K562 (cell line): ENCODE measurements at regions not wholly inside any gene's neighbourhood (a gene's known extent, or its start where the extent isn't known, plus 50 kb on each side); places are given as distances from the start of the nearest gene placed in this dataset.

Source experiments
- BHLHE40 ChIP-seq: IDR thresholded peaks from 2 replicates; pipeline ENCODE4 v1.6.1; 2011; ENCODE audit warnings: low read length, improper control_type of control experiment
- CTBP1 ChIP-seq: fragments of 450-650 bp; IDR thresholded peaks from 2 replicates; pipeline ENCODE4 v1.6.1; 2016; ENCODE audit warnings: borderline replicate concordance
- DNMT1 ChIP-seq: fragments of 450-650 bp; IDR thresholded peaks from 2 replicates; pipeline ENCODE4 v1.6.1; 2016; ENCODE audit warnings: antibody characterized with exemption, mild to moderate bottlenecking
- HMG20A ChIP-seq: fragments of 450-650 bp; formaldehyde crosslinking; conservative IDR thresholded peaks from 2 replicates; pipeline ENCODE4 v1.4.0; 2020; ENCODE audit warnings: mild to moderate bottlenecking, mixed read lengths
- HMG20B ChIP-seq: fragments of 250-450 bp; sonication (Bioruptor Pico); IDR thresholded peaks from 2 replicates; pipeline ENCODE4 v1.5.0; 2021; ENCODE audit warnings: mild to moderate bottlenecking
- POLR2AphosphoS5 ChIP-seq: IDR thresholded peaks from 2 replicates; pipeline ENCODE4 v1.6.1; 2011; ENCODE audit warnings: mild to moderate bottlenecking, low read depth, low read length, moderate library complexity; ENCODE audit not compliant: control insufficient read depth, insufficient read depth
- RB1 ChIP-seq: fragments of 450-650 bp; IDR thresholded peaks from 2 replicates; pipeline ENCODE4 v1.6.1; 2017; ENCODE audit warnings: low read depth, mild to moderate bottlenecking
- TAL1 ChIP-seq: fragments of 450-650 bp; IDR thresholded peaks from 2 replicates; pipeline ENCODE4 v1.6.1; 2016; ENCODE audit warnings: mild to moderate bottlenecking
- ZFX ChIP-seq: sonication (generic); formaldehyde crosslinking; IDR thresholded peaks from 2 replicates; pipeline ENCODE4 v1.8.0; 2022; ENCODE audit warnings: mild to moderate bottlenecking, missing genetic modification reagents, moderate library complexity
- TF ChIP-seq, protein P1 (sequence below): fragments of 250-450 bp; sonication (Bioruptor Pico); IDR thresholded peaks from 2 replicates; pipeline ENCODE4 v1.6.1; 2021; ENCODE audit warnings: mild to moderate bottlenecking
- TF ChIP-seq, protein P2 (sequence below): fragments of 450-650 bp; IDR thresholded peaks from 2 replicates; pipeline ENCODE4 v1.7.0; 2016; ENCODE audit warnings: borderline replicate concordance
- TF ChIP-seq, protein P3 (sequence below), 3 experiments: IDR thresholded peaks in 2 of 3; conservative IDR thresholded peaks in 1 of 3; 2 replicates each; pipeline ENCODE4 v1.5.1; 2011 to 2012; ENCODE audit warnings: low read length in 3 of 3, mild to moderate bottlenecking in 3 of 3, control low read depth in 2 of 3, improper control_type of control experiment in 1 of 3, inconsistent platforms in 1 of 3, low read depth in 1 of 3, mixed read lengths in 1 of 3, moderate library complexity in 1 of 3; ENCODE audit not compliant: insufficient read depth in 2 of 3
- TF ChIP-seq, protein P4 (sequence below): sonication (generic); formaldehyde crosslinking; IDR thresholded peaks from 2 replicates; pipeline ENCODE4 v1.8.1; 2023; ENCODE audit warnings: mild to moderate bottlenecking, missing genetic modification reagents

DNA sequence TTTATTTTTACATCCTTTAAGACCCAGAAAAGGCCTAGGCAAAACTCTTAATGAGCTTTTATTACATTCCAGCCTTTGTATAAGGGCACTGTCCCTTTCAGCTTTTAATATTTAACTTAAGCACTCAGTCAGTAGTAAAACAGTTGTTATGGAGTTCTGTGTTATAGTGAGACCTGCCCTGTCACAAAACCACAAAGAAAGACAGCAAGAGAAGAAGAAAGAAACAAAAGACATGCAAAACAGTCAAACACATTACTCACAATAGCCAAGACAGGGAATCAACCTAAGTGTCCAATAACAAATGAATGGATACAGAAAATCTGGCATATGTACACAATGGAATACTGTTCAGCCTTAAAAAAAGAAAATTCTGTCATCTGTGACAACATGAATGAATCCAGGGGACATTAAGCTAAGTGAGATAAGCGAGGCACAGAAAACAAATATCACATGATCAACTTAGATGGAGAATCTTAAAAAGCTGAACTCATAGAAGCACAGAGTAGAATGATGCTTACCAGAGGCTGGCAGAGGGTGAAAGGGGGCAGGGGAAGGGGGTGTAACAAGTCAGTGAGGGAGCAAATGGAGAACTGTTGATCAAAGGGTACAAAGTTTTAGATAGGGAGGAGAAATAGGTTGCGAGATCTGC is 63.8 kb upstream of the CCNG1 start:
- TF ChIP-seq, protein P1, sequence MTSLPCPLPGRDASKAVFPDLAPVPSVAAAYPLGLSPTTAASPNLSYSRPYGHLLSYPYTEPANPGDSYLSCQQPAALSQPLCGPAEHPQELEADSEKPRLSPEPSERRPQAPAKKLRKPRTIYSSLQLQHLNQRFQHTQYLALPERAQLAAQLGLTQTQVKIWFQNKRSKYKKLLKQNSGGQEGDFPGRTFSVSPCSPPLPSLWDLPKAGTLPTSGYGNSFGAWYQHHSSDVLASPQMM (CRISPR knock-in tag) = no peak
- TF ChIP-seq, protein P2, sequence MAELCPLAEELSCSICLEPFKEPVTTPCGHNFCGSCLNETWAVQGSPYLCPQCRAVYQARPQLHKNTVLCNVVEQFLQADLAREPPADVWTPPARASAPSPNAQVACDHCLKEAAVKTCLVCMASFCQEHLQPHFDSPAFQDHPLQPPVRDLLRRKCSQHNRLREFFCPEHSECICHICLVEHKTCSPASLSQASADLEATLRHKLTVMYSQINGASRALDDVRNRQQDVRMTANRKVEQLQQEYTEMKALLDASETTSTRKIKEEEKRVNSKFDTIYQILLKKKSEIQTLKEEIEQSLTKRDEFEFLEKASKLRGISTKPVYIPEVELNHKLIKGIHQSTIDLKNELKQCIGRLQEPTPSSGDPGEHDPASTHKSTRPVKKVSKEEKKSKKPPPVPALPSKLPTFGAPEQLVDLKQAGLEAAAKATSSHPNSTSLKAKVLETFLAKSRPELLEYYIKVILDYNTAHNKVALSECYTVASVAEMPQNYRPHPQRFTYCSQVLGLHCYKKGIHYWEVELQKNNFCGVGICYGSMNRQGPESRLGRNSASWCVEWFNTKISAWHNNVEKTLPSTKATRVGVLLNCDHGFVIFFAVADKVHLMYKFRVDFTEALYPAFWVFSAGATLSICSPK = no peak
- TF ChIP-seq ZFX (CRISPR knock-in tag) (no peak), BHLHE40 (no peak), CTBP1 (no peak), POLR2AphosphoS5 (no peak), RB1 (no peak), DNMT1 (no peak), HMG20B (no peak), HMG20A (CRISPR knock-in tag) (no peak), TAL1 (no peak)
- TF ChIP-seq, protein P3, sequence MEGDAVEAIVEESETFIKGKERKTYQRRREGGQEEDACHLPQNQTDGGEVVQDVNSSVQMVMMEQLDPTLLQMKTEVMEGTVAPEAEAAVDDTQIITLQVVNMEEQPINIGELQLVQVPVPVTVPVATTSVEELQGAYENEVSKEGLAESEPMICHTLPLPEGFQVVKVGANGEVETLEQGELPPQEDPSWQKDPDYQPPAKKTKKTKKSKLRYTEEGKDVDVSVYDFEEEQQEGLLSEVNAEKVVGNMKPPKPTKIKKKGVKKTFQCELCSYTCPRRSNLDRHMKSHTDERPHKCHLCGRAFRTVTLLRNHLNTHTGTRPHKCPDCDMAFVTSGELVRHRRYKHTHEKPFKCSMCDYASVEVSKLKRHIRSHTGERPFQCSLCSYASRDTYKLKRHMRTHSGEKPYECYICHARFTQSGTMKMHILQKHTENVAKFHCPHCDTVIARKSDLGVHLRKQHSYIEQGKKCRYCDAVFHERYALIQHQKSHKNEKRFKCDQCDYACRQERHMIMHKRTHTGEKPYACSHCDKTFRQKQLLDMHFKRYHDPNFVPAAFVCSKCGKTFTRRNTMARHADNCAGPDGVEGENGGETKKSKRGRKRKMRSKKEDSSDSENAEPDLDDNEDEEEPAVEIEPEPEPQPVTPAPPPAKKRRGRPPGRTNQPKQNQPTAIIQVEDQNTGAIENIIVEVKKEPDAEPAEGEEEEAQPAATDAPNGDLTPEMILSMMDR (IDR thresholded peaks at IDR 0.05 in 2 of 3, conservative IDR thresholded peaks at IDR 0.05 in 1 of 3; ENCODE audit: insufficient read depth in 2 of 3, low read depth in 1 of 3, low read length in 3 of 3) = no peak
- TF ChIP-seq, protein P4, sequence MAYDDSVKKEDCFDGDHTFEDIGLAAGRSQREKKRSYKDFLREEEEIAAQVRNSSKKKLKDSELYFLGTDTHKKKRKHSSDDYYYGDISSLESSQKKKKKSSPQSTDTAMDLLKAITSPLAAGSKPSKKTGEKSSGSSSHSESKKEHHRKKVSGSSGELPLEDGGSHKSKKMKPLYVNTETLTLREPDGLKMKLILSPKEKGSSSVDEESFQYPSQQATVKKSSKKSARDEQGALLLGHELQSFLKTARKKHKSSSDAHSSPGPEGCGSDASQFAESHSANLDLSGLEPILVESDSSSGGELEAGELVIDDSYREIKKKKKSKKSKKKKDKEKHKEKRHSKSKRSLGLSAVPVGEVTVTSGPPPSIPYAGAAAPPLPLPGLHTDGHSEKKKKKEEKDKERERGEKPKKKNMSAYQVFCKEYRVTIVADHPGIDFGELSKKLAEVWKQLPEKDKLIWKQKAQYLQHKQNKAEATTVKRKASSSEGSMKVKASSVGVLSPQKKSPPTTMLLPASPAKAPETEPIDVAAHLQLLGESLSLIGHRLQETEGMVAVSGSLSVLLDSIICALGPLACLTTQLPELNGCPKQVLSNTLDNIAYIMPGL (CRISPR knock-in tag) = no peak
